KOPT-K1 (cell line): ENCODE measurements at regions not wholly inside any gene's neighbourhood (a gene's known extent, or its start where the extent isn't known, plus 50 kb on each side); places are given as distances from the start of the nearest gene placed in this dataset.

ENCODE experiments used
- H3K27ac ChIP-seq: fragments of 200-600 bp; sonication (generic); 2 replicates; pipeline ENCODE4 v1.5.1; 2016; ENCODE audit warnings: antibody characterized with exemption, mild to moderate bottlenecking, low read depth, low read length; ENCODE audit not compliant: poor library complexity, severe bottlenecking
- H3K36me3 ChIP-seq: fragments of 200-600 bp; sonication (generic); 2 replicates; pipeline ENCODE4 v1.5.1; 2017; ENCODE audit warnings: antibody characterized with exemption, mild to moderate bottlenecking, low read length, moderate library complexity; ENCODE audit not compliant: insufficient read depth
- H3K9me3 ChIP-seq: fragments of 200-600 bp; sonication (generic); 2 replicates; pipeline ENCODE4 v1.5.1; 2017; ENCODE audit warnings: antibody characterized with exemption, low read length, mild to moderate bottlenecking; ENCODE audit not compliant: insufficient read depth, poor library complexity, severe bottlenecking

- H3K9me3 ChIP-seq, result no peaks in the 10 kb centered on the region
- no peak overlapping the region for H3K27ac ChIP-seq
- H3K36me3 ChIP-seq, result no peaks in the 10 kb centered on the region
Measured at GRCh38 chr6:37560737-37561103, 61.0 kb upstream of the CCDC167 start.

- no peaks in the 10 kb centered on the region for H3K36me3 ChIP-seq
- peak overlapping the region; percentile 33 for H3K27ac ChIP-seq
- no peaks in the 10 kb centered on the region for H3K9me3 ChIP-seq
Measured at GRCh38 chr6:37559501-37559900, 59.8 kb upstream of the CCDC167 start.

- H3K36me3 ChIP-seq, result no peaks in the 10 kb centered on the region
- H3K9me3 ChIP-seq, result no peaks in the 10 kb centered on the region
- H3K27ac ChIP-seq, result no peak overlapping the region
Measured at GRCh38 chr6:37559050-37559449, 59.4 kb upstream of the CCDC167 start.

DNA sequence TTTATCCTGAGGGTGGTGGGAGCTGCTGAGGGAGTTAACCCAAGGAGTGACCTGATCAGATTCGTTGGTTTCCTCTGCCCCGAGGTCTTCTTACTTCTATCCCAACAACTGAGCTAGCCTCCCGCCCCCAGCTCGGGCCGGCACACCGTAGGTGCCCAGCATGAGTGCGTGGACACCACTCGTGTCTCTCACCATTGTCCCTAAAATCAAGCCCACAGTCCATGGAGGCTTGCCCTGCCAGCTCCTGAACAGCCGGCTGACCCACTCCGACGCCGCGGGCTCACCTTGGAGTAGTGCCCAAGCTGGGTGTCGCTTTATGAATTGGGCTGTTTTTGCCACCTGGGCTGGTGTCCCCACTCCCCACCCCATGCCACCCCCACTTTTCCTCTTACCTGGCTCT lies 59.0 kb upstream of the CCDC167 start:
- H3K27ac ChIP-seq, result no peak overlapping the region
- no peaks in the 10 kb centered on the region for H3K36me3 ChIP-seq
- H3K9me3 ChIP-seq, result no peaks in the 10 kb centered on the region

DNA sequence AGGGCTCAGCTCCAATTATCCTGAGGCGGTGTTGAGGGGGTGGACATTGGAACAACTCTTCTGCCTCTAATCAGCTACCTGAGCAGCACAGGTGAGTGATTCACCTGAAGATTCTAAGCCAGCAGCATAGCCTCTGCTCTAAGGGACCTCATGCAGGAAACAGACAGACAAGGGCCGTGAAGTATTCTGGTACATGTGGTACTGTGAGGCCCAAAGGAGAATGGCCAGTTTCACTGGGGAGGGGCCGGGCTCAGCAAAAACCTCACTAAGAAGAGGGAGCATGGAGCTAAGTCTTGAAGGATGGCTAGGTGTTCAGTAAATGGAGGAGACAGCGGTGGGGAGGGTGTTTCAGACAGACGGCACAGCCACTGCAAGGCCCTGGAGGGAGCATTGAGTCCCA lies 58.5 kb upstream of the CCDC167 start:
- Histone ChIP-seq H3K27ac (no peak overlapping the region), H3K36me3 (no peaks in the 10 kb centered on the region), H3K9me3 (no peaks in the 10 kb centered on the region)

DNA sequence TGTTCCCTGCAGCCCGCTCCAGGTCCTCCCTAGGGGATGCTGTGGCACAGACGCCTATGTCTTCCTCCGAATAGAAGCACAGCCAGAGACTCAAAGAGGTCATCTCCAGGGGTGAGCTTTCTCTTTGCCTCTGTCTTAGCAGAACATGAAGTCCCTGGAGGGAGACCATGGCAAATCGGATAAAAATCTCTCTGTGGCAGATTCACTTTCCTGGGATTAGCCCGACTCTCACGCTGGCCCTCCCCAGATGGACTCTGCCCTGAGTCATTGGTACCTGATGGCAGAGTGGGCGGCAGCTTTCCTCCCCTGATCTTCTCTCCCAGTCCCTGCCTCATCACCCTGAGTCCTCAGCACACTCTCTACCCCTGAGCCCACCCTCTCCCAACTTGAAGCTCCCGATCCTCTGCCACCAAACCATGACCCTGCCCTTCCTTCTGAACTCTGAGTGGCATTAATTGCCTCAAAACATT lies 58.0 kb upstream of the CCDC167 start:
- H3K27ac ChIP-seq, result no peak overlapping the region

DNA sequence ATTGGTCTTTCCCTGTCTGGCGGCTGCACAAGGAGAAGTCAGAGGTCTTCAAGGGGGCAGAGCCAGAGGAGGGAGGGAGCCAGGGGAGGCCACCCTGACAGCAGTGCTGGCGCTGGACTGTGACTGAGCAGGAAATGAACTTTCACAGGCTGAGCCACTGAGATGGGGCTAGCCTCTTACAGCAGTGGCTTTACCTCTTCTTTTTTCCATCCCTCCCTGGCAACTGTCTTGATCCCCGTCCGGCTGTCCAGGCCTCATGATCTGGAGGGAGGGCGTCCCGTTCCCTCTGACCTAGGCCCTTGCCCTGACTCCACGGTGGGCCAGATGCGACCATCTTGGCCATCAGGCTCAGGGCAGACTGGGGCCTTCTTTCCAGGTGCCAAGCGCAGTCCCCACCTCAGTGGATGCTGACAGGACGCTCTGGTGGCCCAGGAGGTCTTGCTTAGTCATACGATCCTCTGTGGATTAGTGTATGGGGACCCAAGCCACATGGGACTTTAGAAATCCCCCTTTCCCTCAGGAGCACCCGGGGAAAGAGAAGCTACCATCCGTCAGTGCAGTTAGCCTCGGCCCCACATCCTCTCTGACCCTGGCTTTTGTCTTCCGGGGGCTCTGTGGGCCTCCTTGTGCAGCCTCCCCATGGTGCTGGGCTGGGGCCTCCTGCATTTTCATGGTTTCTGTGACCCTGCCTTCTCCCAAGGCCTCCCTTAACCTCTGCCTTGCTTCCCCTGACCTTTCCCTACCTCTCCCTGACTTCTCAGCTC lies 57.4 kb upstream of the CCDC167 start:
- Histone ChIP-seq H3K36me3 (no peaks in the 10 kb centered on the region), H3K9me3 (no peaks in the 10 kb centered on the region), H3K27ac (no peak overlapping the region)

More for the DNA sequence above, 58.0 kb upstream of the CCDC167 start:
- H3K36me3 ChIP-seq, result no peaks in the 10 kb centered on the region
- no peaks in the 10 kb centered on the region for H3K9me3 ChIP-seq

DNA sequence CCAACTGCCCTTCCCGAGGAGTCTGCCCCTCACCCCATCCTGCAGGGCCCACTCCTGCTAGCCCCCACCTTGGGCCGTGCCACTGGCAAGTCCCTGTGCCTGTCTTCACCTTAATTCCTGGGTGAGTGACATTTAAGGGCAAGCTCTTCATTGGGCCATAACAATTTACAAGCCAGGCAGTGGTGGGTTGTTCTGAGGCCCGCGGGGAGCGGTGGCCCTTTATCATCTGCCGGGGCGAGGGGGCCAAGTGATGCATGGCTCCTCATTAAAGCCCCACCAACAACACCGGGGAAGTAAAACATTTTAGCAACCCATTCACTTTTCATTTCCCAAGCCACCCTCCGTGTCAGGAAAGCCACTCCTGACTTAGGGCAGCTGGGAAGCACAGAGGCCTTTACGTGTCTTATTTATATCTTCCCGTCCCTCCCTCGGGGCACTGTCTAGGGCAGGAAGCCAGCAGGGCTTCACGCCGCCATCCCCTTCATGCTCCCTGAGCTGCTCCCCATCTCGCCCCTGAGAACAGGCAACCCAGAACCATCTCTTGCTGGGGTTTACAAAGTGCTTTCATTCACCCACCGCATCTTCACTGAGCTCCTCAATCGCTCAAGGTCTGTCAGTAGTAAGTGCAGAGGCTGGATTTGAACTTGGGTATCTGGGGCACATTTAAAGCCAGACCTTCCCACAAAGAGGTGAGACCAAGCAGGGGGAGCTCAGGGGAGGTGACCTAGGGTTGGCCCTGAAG lies 55.5 kb upstream of the CCDC167 start:
- Histone ChIP-seq H3K36me3 (no peaks in the 10 kb centered on the region), H3K9me3 (no peaks in the 10 kb centered on the region), H3K27ac (no peak overlapping the region)

- no peaks in the 10 kb centered on the region for H3K36me3 ChIP-seq
- H3K27ac ChIP-seq, result no peak overlapping the region
- no peaks in the 10 kb centered on the region for H3K9me3 ChIP-seq
Measured at GRCh38 chr6:37554480-37554819, 54.8 kb upstream of the CCDC167 start.

GRCh38 chr6:37552267-37552666 lies 52.6 kb upstream of the CCDC167 start:
- no peak overlapping the region for H3K27ac ChIP-seq

DNA sequence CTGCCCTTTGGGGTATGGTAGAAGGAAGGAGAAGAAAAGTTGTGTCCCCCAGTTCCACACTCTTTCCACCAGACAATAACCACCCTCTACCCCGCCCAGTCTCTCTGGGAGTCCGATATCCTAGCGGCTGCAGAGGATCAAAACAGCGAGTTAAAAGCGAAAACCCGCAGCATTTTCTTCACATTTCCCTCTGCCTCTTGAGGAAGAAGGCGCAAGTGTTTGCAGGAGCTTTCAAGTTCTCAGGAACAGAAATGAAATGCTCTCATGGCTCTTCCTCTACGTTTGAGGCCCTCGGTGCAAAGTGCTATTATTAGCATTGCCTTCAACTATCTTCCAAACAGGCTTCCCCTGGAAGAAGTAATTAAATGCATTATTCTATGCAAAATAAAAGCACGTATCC lies 52.2 kb upstream of the CCDC167 start:
- Histone ChIP-seq H3K36me3 (no peaks in the 10 kb centered on the region), H3K27ac (no peak overlapping the region), H3K9me3 (no peaks in the 10 kb centered on the region)

More at GRCh38 chr6:37552267-37552666, 52.6 kb upstream of the CCDC167 start:
- Histone ChIP-seq H3K9me3 (no peaks in the 10 kb centered on the region), H3K36me3 (no peaks in the 10 kb centered on the region)

DNA sequence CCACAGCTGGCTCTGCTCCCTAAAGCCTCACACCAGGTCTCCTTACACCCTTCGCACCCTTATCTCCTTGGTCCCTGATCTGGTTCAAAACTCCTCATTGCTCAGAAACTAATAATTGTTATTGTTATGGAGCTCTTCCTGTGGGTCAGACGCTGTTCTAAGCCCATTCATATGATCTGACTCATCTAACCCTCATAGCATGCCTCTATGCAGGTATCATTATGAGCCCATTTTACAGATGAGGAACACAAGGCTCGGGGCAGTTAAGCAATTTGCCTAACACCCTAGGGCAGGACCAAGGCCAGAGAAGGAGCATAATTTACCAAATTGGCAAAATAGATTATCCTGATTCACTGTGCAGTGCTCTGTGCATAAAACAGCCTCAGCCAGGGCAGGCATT lies 51.8 kb upstream of the CCDC167 start:
- no peak overlapping the region for H3K27ac ChIP-seq
- H3K9me3 ChIP-seq, result no peaks in the 10 kb centered on the region
- no peaks in the 10 kb centered on the region for H3K36me3 ChIP-seq

- Histone ChIP-seq H3K27ac (no peak overlapping the region), H3K36me3 (no peaks in the 10 kb centered on the region)
Measured at GRCh38 chr6:37551002-37551401, 51.3 kb upstream of the CCDC167 start.

DNA sequence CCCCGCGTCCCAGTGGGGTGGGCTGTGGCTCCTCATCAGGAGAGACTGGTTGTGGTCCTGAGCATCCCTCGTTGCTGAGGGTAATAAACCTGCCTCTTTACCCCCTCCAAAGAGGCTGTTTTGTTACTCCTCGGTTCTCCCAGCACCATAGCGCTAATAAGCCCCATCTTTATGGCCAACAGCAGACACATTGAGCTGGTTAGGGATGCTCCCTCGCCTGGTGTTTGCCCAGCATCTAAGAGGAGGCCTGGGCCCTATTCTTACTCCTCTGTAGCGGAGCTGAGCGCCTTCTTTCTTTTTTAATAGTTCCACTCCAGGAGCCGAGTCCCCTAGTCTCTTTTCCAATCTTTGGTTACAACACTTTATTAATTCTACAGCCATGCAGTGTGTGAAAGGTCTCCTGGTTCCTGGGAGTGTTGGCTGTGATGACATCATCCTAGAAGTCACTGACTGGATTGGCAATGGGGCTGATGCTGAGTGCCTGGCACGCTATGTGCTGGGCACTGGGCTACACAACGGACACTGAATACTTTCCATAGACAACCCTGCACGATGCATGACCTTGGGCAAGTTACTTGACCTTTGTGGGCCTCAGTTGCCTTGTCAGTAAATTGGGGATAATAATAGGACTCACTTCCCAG lies 50.6 kb upstream of the CCDC167 start:
- no peaks in the 10 kb centered on the region for H3K36me3 ChIP-seq
- H3K27ac ChIP-seq, result no peak overlapping the region
- H3K9me3 ChIP-seq, result no peaks in the 10 kb centered on the region

More at GRCh38 chr6:37551002-37551401, 51.3 kb upstream of the CCDC167 start:
- H3K9me3 ChIP-seq, result no peaks in the 10 kb centered on the region

DNA sequence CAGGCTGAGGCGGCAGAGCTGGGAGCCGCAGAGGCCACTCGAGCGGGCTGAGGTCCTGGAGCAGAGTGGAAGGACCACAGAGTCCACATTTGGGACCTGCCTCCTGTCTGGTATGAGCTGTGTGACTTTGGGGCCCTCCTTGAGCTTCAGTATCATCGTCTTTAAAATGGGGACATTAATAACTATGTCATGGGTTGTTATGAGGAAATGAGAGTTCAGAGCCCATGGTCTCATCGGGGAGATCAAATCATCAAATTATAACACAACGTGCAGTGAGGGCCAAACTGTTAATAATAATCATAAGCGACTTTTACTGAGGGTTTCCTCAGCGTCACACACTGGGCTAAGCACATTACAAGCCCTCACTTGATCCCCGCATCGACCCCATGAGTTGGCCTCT lies 49.9 kb upstream of the CCDC167 start:
- H3K9me3 ChIP-seq, result no peaks in the 10 kb centered on the region
- no peak overlapping the region for H3K27ac ChIP-seq
- H3K36me3 ChIP-seq, result no peaks in the 10 kb centered on the region
